ENCODE measurements at regions not wholly inside any gene's neighbourhood (a gene's known extent, or its start where the extent isn't known, plus 50 kb on each side); places are given as distances from the start of the nearest gene placed in this dataset.
A peak's percentile ranks its signal among the peaks of the same experiment; 100 is the strongest.
"Not testable (repeated sequence)": the region's sequence is repeated elsewhere in the genome, so short reads cannot be mapped to it uniquely, and the experiment has no call there.

- Histone ChIP-seq H3K36me3 (ENCODE audit: low read depth, low read length) (no peaks in the 10 kb centered on the region), H3F3A (ENCODE audit: low read length, unreplicated experiment) (no peaks in the 10 kb centered on the region), H4K20me1 (ENCODE audit: low read length) (no peaks in the 10 kb centered on the region), H2AFZ (ENCODE audit: low read length) (no peak overlapping the region), H3K9me2 (replicated peaks; ENCODE audit: low read length) (no peaks in the 10 kb centered on the region), H3K9ac (ENCODE audit: low read length) (no peak overlapping the region), H3K4me3 (ENCODE audit: low read length) (no peak overlapping the region), H3K4me1 (ENCODE audit: insufficient read depth, low read length) (no peaks in the 10 kb centered on the region), H3K27ac (ENCODE audit: low read length) (no peak overlapping the region), H3K79me2 (ENCODE audit: low read length) (no peaks in the 10 kb centered on the region), H3K27me3 (ENCODE audit: low read length) (no peaks in the 10 kb centered on the region), H3K9me3 (ENCODE audit: low read length) (no peaks in the 10 kb centered on the region), H3K4me2 (ENCODE audit: low read length) (no peak overlapping the region)
- POLR2A ChIA-PET (ENCODE audit: unreplicated experiment) = no interaction called here
- intact Hi-C loops (cut with micrococcal nuclease) = no loop called here
- DNase-seq (no peak), ATAC-seq (no peak)
- CTCF ChIA-PET = no interaction called here
- TF ChIP-seq EZH2 (IDR thresholded peaks at IDR 0.05; ENCODE audit: low read length, unreplicated experiment) = no peak
- TF ChIP-seq EZH2phosphoT487 (IDR thresholded peaks at IDR 0.05; ENCODE audit: borderline replicate concordance, low read length) = no peak
- no peak for TF ChIP-seq CTCF (conservative IDR thresholded peaks at IDR 0.05; ENCODE audit: low read depth, low read length)
- no TSS peak for BruUV-seq (replicated peaks)
Observed at GRCh38 chr2:48233005-48233404, 81.5 kb upstream of the FOXN2 start.

GRCh38 chr2:48233824-48234223 is 80.7 kb upstream of the FOXN2 start:
- H3K4me3 ChIP-seq (ENCODE audit: low read length); H3K9me2 ChIP-seq (replicated peaks; ENCODE audit: low read length); H3F3A ChIP-seq (ENCODE audit: low read length, unreplicated experiment); H4K20me1 ChIP-seq (ENCODE audit: low read length); H3K9ac ChIP-seq (ENCODE audit: low read length); H3K79me2 ChIP-seq (ENCODE audit: low read length); H3K9me3 ChIP-seq (ENCODE audit: low read length); H2AFZ ChIP-seq (ENCODE audit: low read length); BruUV-seq (replicated peaks); intact Hi-C loops (cut with micrococcal nuclease); H3K27ac ChIP-seq (ENCODE audit: low read length); H3K4me1 ChIP-seq (ENCODE audit: insufficient read depth, low read length); CTCF ChIA-PET; POLR2A ChIA-PET (ENCODE audit: unreplicated experiment); ATAC-seq; H3K4me2 ChIP-seq (ENCODE audit: low read length); H3K27me3 ChIP-seq (ENCODE audit: low read length); DNase-seq; H3K36me3 ChIP-seq (ENCODE audit: low read depth, low read length): not testable (repeated sequence)

GRCh38 chr2:48235076-48235475 is 79.4 kb upstream of the FOXN2 start:
- DNase-seq (no peak), ATAC-seq (peak; percentile 40)
- Histone ChIP-seq H3K79me2 (ENCODE audit: low read length) (no peaks in the 10 kb centered on the region), H3K4me2 (ENCODE audit: low read length) (no peak overlapping the region), H3F3A (ENCODE audit: low read length, unreplicated experiment) (no peaks in the 10 kb centered on the region), H3K27me3 (ENCODE audit: low read length) (no peaks in the 10 kb centered on the region), H2AFZ (ENCODE audit: low read length) (no peak overlapping the region), H3K9ac (ENCODE audit: low read length) (no peak overlapping the region), H3K27ac (ENCODE audit: low read length) (no peak overlapping the region), H3K36me3 (ENCODE audit: low read depth, low read length) (no peaks in the 10 kb centered on the region), H3K9me2 (replicated peaks; ENCODE audit: low read length) (no peaks in the 10 kb centered on the region), H3K4me3 (ENCODE audit: low read length) (no peak overlapping the region), H3K4me1 (ENCODE audit: insufficient read depth, low read length) (no peaks in the 10 kb centered on the region), H3K9me3 (ENCODE audit: low read length) (no peaks in the 10 kb centered on the region), H4K20me1 (ENCODE audit: low read length) (no peaks in the 10 kb centered on the region)
- ChIA-PET POLR2A (ENCODE audit: unreplicated experiment) (no interaction called here), CTCF (no interaction called here)
- intact Hi-C loops (cut with micrococcal nuclease) = no loop called here
- BruUV-seq (replicated peaks) = no TSS peak
- TF ChIP-seq EZH2 (IDR thresholded peaks at IDR 0.05; ENCODE audit: low read length, unreplicated experiment) = no peak
- no peak for TF ChIP-seq EZH2phosphoT487 (IDR thresholded peaks at IDR 0.05; ENCODE audit: borderline replicate concordance, low read length)
- no peak for TF ChIP-seq CTCF (conservative IDR thresholded peaks at IDR 0.05; ENCODE audit: low read depth, low read length)

All from PC-3 (cell line).